ENCODE measurements at regions not wholly inside any gene's neighbourhood (a gene's known extent, or its start where the extent isn't known, plus 50 kb on each side); places are given as distances from the start of the nearest gene placed in this dataset.

DNA sequence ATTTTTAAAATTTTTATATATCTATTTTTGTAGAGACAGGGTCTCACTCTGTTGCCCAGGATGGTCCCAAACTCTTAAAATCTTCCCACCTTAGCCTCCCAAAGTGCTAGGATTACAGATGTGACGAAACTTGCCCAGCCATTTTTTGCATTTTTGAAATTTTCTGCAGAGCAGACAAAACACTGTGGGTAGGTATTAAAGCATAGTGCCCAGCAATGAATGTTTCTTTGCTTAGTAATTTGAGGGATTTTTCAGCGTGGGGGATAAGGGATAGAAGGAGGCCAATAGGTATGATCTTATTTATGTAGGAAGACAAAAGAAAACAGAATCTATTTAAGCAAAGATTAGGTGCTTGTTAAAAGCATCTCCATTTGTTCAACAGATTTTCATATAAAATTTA is 446.8 kb upstream of the DPH6 start:
- Mint-ChIP-seq H3K4me1 (peaks cover 26% of the 10 kb centered on the region), H3K27ac (no peak overlapping the region), H3K4me3 (no peak overlapping the region), H3K27me3 (ENCODE audit: low read depth, poor library complexity) (no peaks in the 10 kb centered on the region), H3K36me3 (ENCODE audit: low read depth) (peaks cover 11% of the 10 kb centered on the region), H3K9me3 (peaks cover 17% of the 10 kb centered on the region)
- TF ChIP-seq, protein P1, sequence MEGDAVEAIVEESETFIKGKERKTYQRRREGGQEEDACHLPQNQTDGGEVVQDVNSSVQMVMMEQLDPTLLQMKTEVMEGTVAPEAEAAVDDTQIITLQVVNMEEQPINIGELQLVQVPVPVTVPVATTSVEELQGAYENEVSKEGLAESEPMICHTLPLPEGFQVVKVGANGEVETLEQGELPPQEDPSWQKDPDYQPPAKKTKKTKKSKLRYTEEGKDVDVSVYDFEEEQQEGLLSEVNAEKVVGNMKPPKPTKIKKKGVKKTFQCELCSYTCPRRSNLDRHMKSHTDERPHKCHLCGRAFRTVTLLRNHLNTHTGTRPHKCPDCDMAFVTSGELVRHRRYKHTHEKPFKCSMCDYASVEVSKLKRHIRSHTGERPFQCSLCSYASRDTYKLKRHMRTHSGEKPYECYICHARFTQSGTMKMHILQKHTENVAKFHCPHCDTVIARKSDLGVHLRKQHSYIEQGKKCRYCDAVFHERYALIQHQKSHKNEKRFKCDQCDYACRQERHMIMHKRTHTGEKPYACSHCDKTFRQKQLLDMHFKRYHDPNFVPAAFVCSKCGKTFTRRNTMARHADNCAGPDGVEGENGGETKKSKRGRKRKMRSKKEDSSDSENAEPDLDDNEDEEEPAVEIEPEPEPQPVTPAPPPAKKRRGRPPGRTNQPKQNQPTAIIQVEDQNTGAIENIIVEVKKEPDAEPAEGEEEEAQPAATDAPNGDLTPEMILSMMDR (IDR thresholded peaks at IDR 0.05) = no peak
- no peak for DNase-seq

DNA sequence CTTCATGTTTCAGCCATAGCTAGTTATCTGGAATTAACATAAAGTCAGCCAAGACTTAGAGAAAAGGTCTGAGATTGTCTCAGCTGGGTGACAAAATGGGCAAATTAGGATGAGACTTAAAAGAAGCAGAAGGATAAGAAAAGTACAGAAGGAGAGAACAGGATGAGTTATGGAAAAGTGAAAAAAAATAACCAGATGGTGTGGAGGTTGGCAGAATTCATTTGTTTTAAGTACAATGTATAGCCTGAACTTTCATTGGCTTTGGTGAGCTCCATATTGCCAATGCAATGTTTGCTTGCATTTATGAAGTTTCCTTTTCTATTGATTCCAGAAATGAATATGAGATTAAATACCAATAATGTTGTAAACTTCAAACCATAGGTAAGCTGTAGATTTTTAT is 447.2 kb upstream of the DPH6 start:
- H3K36me3 Mint-ChIP-seq (ENCODE audit: low read depth) = peaks cover 11% of the 10 kb centered on the region
- TF ChIP-seq, protein P1 (IDR thresholded peaks at IDR 0.05) = no peak
- H3K9me3 Mint-ChIP-seq = peaks cover 18% of the 10 kb centered on the region
- H3K4me3 Mint-ChIP-seq = no peak overlapping the region
- no peak overlapping the region for H3K27ac Mint-ChIP-seq
- DNase-seq = no peak
- H3K27me3 Mint-ChIP-seq (ENCODE audit: low read depth, poor library complexity) = no peaks in the 10 kb centered on the region
- H3K4me1 Mint-ChIP-seq = peaks cover 22% of the 10 kb centered on the region

DNA sequence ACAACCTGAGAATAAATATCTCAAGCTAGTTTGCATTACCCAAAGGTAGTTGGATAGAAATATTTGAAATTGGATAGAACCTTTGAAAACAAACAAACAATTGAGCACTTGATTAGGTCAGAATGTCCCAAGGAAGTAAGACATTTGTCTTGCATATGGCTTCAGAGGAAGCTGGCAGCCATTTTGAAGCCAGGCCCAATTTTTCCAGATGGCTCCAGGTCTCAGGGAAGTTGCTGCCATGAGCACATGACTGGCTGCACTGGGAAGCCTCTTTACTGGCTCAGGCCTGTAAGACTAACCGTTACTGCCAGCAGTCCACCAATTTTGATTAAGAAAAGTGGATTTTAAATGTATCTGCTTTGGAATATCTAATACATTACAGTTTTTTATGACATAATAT is 448.9 kb upstream of the DPH6 start:
- no peak for DNase-seq
- peaks cover 26% of the 10 kb centered on the region for H3K4me1 Mint-ChIP-seq
- H3K36me3 Mint-ChIP-seq (ENCODE audit: low read depth) = peaks cover 11% of the 10 kb centered on the region
- TF ChIP-seq, protein P1 (IDR thresholded peaks at IDR 0.05) = no peak
- H3K27ac Mint-ChIP-seq = peak overlapping the region; percentile 27
- H3K9me3 Mint-ChIP-seq = peaks cover 18% of the 10 kb centered on the region
- no peak overlapping the region for H3K4me3 Mint-ChIP-seq
- no peaks in the 10 kb centered on the region for H3K27me3 Mint-ChIP-seq (ENCODE audit: low read depth, poor library complexity)

DNA sequence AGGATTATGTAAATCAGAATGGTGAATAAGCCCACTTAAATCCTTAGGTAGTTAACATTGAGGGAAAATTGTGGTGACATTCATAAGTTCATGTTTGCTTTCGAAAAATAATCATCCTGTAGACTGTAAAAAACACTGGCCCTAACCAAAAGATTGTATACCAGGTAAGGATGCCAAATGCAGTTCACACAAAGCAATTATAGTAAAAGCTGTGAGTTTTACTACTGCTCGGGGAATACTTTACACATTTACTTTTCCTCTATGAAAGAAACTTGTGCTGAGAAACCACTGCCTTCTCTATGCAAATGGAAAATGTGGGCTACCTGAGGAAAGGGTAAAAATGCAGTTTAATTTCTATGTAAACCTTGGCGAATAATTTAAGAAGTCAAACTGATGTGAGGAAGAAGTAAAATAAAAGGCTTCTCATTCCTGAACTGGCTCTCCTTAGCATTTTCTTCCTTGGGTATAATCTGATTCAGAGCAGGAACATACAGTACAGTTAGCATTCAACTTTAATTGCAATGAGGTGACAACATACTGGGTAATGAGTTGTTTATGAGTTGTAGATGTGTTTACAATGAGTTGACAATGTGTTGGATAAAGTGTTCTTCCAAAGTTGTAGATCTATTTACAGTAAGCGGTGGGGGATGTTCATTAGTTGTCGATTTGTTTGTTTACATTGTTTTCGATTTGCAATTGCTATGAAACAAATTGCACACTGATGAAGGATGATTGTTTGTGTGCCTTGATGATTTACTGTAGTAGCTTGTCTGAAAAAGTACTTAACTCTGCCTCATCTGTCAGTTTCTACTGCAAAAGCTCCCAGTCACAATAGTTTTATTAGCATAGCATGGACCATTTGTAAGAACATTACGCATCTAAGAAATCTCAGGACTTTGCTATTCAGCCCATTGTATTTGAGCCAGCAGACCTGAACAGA is 453.0 kb upstream of the DPH6 start:
- H3K9me3 Mint-ChIP-seq = peaks cover 18% of the 10 kb centered on the region
- peaks cover 11% of the 10 kb centered on the region for H3K36me3 Mint-ChIP-seq (ENCODE audit: low read depth)
- H3K4me3 Mint-ChIP-seq = no peak overlapping the region
- H3K4me1 Mint-ChIP-seq = peaks cover 13% of the 10 kb centered on the region
- H3K27ac Mint-ChIP-seq = no peak overlapping the region
- TF ChIP-seq, protein P1 (IDR thresholded peaks at IDR 0.05) = no peak
- DNase-seq = no peak
- peaks cover 3% of the 10 kb centered on the region for H3K27me3 Mint-ChIP-seq (ENCODE audit: low read depth, poor library complexity)

DNA sequence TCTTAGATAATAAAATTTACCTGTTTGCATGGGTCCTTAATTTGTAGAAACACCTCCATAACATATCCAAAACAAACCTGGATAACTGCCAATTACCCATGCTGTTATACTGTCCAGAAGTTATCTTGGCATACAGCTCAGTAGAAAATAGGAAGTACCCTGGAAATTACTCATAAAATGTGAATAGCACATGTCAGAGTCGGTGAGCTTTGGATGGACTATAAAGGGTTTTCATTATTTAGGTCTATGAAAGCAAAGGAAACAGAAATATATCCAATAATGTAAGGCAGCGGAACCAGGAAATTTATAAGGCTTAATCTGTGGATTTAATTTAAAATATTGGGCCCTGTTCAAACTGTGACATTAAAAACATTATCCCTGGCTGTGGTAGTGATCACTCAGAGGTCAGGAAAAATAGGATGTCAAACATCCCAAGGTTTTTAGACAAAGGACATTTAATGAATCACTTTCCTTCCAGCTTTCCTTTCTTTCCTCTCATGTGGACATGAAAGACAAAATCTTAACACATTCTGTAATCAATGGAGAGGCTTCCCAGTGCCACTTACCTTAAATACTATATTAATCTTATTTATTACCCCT is 459.0 kb upstream of the DPH6 start:
- DNase-seq = no peak
- peaks cover 25% of the 10 kb centered on the region for H3K9me3 Mint-ChIP-seq
- no peaks in the 10 kb centered on the region for H3K36me3 Mint-ChIP-seq (ENCODE audit: low read depth)
- no peak overlapping the region for H3K4me3 Mint-ChIP-seq
- H3K4me1 Mint-ChIP-seq = no peaks in the 10 kb centered on the region
- H3K27ac Mint-ChIP-seq = no peak overlapping the region
- H3K27me3 Mint-ChIP-seq (ENCODE audit: low read depth, poor library complexity) = peaks cover 3% of the 10 kb centered on the region
- TF ChIP-seq, protein P1 (IDR thresholded peaks at IDR 0.05) = no peak
